ENCODE measurements at regions not wholly inside any gene's neighbourhood (a gene's known extent, or its start where the extent isn't known, plus 50 kb on each side); places are given as distances from the start of the nearest gene placed in this dataset.

- DNase-seq: no peak
Observed at GRCh38 chr11:129290966-129291365, 84.7 kb upstream of the BARX2 start.

DNA sequence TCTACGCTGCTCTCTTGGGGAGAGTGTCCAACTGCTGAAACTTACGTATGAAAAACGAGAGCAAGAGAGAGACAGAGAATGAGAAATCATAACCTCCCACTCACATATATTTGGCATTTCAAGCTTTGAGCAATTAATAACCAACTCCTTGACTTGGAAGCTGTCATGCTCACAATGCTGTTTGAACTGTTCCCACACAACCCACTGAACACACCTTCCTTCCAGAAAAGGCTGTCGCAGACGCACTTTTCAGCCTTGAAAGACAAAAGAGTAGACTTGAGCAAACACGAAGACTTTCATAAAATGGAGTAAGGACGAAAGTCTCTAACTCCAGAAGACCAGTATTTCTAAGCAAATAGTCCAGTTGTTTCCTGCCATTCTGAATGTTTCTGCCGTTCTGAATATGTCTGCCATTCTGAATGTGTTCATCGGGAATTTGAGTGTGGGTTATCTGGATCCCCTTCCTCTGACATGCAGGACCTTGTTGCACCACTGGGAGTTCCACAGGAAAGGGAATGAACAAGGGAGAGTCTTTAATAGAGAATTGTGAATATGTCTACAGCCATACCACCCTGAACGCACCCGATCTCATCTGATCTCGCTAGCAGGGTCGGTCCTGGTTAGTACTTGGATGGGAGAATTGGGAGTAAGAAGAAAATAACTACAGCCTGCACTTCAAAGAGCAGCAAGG lies 86.2 kb upstream of the BARX2 start:
- peak; percentile 16 for DNase-seq

DNA sequence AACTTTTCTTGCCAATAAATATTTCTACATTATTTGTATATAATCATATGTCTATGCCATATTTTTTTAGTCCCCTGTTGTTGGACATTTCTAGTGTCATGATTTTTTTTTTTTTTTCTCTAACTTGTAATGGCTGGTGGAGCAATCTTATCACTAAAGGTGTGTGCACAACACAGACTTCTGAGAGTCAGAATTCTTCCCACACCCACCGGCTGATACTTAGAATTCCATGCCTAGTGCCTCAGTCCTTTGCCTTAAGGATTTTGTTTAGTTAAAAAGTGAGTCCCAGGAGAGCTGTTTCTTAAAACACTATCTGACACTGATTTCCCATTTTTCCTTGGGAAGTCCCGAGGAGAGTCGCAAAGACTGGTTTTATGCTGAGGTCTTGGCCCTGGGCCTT lies 87.7 kb upstream of the BARX2 start:
- DNase-seq: no peak

GRCh38 chr11:129286813-129287212 lies 88.8 kb upstream of the BARX2 start:
- DNase-seq: peak; percentile 92

DNA sequence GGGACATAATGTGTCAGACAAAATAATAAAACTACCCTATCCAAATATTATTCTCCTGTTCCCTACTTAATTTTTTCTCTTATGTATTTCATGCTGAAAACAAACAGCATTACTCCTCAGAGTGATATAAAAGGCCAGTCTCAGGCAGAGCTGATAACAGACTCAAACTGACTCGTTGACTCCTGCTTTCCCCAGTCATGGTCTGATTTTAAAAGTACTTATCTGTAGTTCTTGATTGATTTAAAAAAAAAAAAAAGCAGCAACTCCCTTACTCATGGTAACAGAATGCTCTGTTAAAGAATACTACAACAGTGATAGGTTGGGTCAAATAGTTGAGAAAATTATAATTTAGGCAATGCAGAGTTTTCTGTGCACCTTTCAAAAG lies 90.3 kb upstream of the BARX2 start:
- peak; percentile 52 for DNase-seq

- DNase-seq: no peak
Observed at GRCh38 chr11:129283141-129283540, 91.0 kb upstream of the ARHGAP32 start.

- no peak for DNase-seq
Observed at GRCh38 chr11:129282634-129283033, 90.5 kb upstream of the ARHGAP32 start.

GRCh38 chr11:129281471-129282415 lies 89.6 kb upstream of the ARHGAP32 start:
- DNase-seq: peak; percentile 18

DNA sequence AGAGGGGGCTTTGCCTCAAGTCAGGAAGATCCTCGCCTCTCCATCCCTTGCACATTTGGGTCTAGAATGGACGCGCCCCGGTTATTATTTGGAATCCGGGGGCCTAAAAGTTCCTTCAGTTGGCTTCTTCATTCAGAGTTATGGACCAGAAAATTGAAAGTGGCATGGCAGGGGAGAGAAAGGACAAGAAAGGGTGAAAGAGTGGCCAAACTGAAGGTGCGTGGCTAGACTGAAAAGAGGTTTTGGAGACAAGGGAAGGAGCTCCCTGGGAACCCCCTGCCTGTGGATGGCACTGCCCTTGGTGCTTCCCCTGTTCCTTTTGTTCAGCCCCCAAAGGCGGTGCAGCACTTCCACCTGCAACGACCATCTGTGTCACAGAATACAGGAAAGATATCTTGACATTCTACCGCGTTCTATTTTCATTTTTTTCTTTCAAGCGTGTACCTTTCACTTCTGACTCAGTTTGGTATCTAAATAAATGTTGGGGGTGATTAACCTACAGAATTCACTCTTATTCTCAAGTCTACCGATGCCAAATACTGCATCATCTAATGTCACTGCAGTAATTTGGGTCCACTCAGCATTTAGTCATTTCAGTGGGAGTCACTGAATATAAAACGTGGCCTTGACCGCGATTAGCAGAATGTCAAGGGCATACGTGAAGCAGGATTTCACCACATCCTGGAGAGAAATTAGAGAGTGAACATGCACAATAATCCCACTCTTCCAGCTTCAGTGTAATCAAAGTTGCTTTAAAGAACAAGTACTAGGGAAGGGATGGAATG lies 88.1 kb upstream of the ARHGAP32 start:
- peak; percentile 79 for DNase-seq

DNA sequence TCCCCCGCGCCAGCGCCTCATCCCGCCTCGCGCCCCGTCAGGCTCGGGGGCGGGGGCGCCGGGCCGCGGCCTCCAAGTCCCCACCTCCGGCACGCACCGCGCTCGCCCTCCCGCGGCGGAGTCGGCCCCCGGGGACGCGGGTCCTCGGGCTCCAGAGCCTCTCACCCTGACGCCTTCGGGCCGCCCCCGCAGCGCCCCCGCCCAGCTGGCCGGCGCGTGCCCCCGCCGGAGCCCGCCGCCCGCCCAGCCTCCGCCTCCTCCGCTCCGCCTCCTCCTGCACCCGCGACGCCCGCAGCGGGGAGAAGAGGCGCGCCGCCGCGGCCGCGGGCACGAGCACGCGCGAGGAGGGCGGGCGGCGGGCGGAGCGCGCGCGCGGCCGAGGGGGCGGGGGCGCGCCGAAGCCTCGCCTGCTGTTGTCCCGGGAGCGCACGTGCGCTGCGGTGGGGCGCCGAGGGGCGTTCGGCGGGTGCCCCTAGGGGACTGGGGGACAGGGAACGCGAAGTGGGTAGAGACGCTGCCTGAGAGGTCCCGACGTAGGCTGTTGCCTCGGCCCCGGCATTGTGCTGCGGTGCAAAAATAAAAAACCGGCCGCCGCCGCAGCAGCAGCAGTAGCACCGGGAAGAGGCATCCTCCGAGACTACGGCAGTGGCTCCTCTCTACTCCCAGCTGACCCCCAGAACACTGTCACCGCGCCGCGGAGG lies 87.4 kb upstream of the ARHGAP32 start:
- peak; percentile 86 for DNase-seq

DNA sequence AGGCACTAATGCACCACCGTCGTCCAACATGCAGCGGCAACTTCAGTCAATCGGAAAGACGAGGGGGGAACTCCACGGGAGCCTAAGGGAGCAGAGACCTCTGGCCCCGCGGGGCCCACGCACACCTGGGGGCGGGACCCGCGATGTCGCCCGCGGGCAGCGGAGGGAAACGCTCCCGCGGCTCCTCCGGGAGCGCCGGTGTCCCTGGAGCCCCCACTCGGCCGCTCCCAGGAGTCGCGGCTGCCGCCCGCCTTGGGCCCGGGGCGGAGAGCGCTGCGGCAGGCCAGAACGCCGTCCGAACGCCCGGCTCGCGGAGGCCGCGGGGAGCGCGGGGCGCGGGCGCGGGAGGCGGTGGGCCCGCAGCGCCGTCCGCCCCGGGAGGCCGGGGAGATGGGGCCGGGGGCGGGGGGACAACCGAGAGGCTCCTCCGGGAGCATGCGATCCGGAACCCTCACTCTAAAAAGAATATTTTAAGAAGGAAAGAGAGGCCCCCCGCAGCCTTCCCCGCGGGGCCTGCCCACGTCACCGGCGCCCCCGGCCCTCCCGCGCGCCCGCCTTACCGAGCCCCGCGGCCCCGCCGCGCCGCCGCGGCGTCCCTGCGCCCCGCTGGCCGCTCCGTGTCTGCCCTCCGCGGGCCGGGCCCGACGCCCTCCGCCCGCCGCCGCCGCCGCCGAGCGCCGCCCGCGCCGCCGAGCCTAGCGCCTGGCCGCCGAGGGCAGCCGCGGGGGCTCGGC lies 86.6 kb upstream of the ARHGAP32 start:
- peak; percentile 42 for DNase-seq

DNA sequence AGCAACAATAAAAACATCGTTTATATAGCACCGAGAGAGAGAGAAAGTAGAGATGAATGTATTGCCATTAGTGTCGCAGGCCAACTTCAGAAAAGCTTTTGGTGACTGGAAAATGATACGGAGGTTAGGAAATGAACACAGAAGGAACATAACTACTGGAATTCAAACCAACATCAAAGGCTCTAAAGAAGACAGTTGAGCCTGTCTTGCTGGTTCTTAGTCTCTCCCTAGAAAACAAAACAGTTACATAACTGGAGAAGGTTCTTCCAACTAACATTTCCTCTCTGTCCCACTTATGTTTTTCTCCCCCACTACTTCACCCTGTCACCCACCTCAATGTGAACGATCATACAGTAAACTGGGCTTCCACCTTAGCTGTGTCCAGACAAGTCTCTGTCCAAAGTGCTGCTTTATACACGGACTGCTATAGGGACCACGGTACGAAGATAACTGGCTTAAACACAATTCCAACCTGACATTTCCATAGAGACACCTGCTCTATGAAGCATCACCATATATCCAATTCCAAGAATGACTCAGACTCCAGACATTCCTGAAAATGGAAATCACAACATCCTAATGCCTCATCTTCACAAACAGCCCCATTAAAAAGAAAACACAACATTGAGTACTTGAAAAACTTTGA lies 85.2 kb upstream of the ARHGAP32 start:
- no peak for DNase-seq

- DNase-seq: no peak
Observed at GRCh38 chr11:129275828-129276227, 83.7 kb upstream of the ARHGAP32 start.

DNA sequence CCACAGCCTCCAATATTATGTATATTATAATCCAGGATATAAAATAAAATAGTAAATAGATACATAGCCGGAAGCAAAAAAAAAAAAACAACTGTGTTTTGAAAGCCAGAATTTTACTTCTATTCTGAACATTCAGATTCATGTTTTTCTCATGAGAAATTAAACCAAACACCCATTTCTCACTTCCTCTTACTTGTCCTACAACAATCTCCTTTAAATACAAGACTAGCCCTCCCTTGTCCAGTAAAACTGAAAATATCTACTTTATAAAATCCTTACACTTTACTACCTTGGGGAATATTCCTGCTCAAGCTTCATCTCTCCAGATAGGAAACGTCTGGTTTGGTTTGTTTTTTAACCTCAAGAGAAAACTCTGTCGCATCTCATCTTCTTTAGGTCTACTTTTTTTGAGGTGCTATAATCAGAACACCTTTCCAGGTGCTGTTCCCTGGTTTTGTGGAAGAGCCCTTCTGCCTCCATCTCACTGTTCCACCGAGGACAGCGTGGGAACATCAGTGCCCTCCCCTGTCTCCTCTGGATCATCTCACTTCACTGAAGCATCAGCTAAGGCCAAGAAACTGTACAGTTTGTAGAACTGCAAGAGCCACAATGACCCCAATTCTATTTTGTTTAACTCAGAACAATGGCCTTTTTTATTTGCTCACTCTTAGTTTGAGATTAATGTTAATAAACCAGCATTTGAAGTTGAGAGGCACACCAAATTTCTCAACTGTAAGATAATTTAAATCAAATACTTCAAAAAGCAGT lies 82.0 kb upstream of the ARHGAP32 start:
- no peak for DNase-seq

- DNase-seq: no peak
Observed at GRCh38 chr11:129273322-129273721, 81.2 kb upstream of the ARHGAP32 start.

DNA sequence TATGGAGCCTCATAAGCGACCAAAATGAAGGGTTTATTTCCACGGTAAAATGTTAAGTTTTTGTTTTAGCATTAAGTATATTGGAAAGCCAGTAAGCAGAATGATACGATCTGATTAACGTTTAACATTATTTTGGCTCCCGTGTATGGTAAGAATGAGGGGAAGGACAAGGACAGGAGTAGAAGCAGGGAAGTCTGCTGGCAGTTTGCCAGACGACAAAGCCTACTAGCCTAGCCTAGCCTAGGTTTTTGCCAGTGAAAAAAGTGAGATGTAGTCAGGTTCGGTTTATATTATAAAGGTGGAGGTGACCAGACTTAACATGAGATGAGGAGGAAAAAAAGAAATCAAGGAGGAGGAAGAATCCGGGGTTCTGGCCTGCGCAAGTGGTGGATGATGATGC lies 78.9 kb upstream of the ARHGAP32 start:
- DNase-seq: no peak

DNA sequence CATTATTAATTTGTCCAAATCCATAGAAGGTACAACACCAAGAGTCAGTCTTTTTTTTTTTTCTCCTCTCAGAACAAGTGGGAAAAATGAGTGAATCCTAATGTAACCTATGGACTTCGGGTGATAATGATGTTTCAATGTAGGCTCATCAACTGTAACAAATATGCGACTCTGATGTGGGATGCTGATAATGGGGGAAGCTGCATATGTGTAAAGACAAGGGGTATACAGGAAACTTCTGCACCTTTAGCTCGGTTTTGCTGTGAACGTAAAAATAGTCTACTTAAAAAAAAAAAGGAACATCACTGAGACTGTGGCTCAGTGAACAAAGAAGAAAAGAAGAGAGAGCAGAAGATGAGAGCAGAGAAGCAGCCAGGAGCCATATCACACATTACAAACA lies 78.3 kb upstream of the ARHGAP32 start:
- DNase-seq: no peak

DNA sequence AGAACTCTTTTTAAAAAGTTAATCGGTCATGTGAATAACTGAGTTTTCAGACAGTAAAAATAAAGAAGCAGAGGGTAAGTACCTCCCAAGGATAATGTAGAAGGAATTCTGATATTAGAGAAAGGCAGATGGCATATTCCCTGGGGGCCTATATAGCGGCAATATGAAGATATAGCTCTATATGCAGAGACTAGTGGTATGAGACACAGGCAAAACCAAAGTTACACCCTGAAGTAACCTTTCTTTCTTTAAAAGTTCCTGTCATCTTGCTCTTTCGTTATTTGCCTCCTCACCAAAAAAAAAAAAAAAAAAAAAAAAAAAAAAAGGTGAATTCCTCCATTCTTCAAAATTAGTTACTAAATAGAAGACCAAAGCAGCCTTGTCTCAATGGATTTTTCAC lies 76.2 kb upstream of the ARHGAP32 start:
- no peak for DNase-seq

DNA sequence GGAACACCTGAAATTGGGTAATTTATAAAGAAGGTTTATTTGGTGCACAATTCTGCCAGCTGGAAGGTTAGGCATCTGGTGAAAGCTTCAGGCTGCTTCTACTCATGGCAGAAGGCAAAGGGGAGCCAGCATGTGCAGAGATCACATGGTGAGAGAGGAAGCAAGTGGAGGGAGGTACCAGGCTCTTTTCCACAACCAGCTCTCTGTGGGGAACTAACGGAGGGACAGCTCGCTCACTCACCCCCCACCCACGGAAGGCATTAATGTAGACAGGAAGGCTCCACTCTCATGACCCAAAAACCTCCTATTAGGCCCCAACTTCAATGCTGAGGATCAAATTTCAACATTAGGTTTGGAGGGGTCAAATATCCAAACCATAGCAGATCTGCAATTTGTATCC lies 75.6 kb upstream of the ARHGAP32 start:
- no peak for DNase-seq

DNA sequence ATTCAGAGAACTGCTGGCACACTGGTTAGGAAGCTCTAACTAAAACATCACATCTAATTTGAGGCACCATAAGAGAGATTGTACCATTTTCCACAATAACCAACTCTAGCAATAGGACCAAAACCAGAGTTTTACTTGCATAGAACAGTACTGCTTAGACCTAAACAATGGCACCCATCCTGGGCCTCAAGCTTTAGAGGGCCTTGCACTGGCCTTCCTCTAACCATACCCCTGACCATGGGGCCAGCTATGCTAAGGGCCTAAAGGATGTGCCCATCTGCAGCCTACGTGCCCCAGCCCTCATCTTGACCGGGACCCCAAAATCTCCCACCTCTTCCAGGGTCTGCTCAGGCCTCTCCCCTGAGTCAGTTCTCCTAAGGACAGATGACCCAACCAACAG lies 74.4 kb upstream of the ARHGAP32 start:
- DNase-seq: no peak
